ENCODE measurements at regions not wholly inside any gene's neighbourhood (a gene's known extent, or its start where the extent isn't known, plus 50 kb on each side); places are given as distances from the start of the nearest gene placed in this dataset.

DNA sequence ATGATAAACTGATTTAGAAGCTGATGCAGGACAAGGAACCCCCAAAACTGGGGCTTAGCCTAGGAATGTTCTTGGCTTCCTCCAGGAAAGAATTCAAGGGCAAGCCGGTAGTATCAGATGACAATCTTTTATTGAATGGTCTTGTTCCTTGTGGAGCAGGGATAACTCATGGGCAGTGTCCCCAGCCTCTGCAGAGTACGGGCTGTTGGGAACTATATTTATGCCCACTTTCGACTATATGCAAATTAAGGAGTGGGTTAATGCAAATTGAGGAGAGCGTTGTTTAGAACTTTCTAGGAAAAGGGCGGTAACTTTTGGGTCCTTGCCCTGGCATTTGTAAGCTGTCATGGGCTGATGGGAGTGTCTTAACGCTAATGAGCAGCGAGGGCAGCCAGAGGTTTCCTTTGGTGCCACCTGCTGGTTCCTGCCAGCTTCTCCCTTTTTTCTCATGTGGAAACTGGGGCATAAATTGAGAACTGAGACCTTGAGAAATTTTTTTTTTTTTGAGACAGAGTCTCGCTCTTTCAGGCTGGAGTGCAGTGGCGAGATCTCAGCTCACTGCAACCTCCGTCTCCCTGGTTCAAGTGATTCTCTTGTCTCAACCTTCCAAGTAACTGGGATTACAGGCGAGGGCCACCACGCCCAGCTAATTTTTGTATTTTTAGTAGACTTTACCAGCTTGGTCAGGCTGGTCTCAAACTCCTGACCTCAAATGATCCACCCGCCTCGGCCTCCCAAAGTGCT, 79.4 kb upstream of the ABCC4 start:
- H3K27ac ChIP-seq: no peak overlapping the region
- intact Hi-C loops (cut with DNase I): no loop called here
- ATAC-seq (peak; percentile 91 to 97 (median 92)), DNase-seq (peak; percentile 69 to 79 (median 73))
- H3K27me3 ChIP-seq: no peaks in the 10 kb centered on the region
- no peaks in the 10 kb centered on the region for H3K36me3 ChIP-seq
- WGBS (ENCODE audit: insufficient coverage, low coverage, low lambda C conversion rate, missing lambda C conversion rate): 17% methylated on average over 14 of the region's 14 CpGs
- peaks cover 0 to 11% (median 2%) of the 10 kb centered on the region in 4 donors for H3K4me1 ChIP-seq
- H3K9me3 ChIP-seq: no peaks in the 10 kb centered on the region
- no peak for TF ChIP-seq POLR2A (IDR thresholded peaks at IDR 0.05)
- TF ChIP-seq, protein P1, sequence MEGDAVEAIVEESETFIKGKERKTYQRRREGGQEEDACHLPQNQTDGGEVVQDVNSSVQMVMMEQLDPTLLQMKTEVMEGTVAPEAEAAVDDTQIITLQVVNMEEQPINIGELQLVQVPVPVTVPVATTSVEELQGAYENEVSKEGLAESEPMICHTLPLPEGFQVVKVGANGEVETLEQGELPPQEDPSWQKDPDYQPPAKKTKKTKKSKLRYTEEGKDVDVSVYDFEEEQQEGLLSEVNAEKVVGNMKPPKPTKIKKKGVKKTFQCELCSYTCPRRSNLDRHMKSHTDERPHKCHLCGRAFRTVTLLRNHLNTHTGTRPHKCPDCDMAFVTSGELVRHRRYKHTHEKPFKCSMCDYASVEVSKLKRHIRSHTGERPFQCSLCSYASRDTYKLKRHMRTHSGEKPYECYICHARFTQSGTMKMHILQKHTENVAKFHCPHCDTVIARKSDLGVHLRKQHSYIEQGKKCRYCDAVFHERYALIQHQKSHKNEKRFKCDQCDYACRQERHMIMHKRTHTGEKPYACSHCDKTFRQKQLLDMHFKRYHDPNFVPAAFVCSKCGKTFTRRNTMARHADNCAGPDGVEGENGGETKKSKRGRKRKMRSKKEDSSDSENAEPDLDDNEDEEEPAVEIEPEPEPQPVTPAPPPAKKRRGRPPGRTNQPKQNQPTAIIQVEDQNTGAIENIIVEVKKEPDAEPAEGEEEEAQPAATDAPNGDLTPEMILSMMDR (IDR thresholded peaks at IDR 0.05): peak; percentile 79 to 88 (median 83)
- H3K4me3 ChIP-seq: no peak overlapping the region

DNA sequence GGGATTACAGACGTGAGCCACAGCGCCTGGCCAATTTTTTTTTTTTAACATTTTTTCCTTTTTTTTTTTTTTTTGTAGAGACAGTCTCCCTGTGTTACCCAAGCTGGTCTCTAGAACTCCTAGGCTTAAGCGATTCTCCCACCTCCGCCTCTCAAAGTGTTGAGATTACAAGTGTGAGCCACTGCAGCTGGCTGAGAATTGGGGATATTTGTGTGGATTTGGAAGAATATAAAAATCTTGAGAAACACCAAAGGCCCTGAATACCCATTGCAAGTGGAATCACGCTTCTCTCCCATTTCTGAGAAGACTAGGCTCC, 79.9 kb upstream of the ABCC4 start:
- intact Hi-C loops (cut with DNase I): no loop called here
- Histone ChIP-seq H3K4me1 (peaks cover 0 to 11% (median 2%) of the 10 kb centered on the region in 4 donors), H3K36me3 (no peaks in the 10 kb centered on the region), H3K4me3 (no peak overlapping the region), H3K27me3 (no peaks in the 10 kb centered on the region), H3K27ac (no peak overlapping the region), H3K9me3 (no peaks in the 10 kb centered on the region)
- DNase-seq (no peak), ATAC-seq (no peak)
- 36% methylated on average over 5 of the region's 5 CpGs for WGBS (ENCODE audit: insufficient coverage, low coverage, low lambda C conversion rate, missing lambda C conversion rate)
- no peak for TF ChIP-seq POLR2A (IDR thresholded peaks at IDR 0.05)
- TF ChIP-seq, protein P1 (IDR thresholded peaks at IDR 0.05): no peak

DNA sequence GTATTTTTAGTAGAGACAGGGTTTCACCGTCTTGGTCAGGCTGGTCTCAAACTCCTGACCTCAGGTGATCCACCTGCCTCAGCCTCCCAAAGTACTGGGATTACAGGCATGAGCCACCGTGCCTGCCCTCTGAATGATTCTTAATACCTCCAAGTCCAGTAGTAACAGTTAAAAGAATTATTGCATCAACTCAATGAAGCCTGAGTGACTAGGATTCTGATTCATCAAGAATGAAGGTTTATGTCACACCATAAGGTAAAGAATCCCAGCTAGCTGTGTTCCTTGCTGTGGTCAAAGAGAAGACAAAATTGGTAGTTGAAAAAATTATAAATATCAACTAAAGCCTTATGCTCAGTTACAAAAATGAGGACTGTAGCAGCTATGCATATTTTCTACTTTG, 81.2 kb upstream of the ABCC4 start:
- TF ChIP-seq, protein P1 (IDR thresholded peaks at IDR 0.05): no peak
- TF ChIP-seq POLR2A (IDR thresholded peaks at IDR 0.05): no peak
- 79% methylated on average over 2 of the region's 2 CpGs for WGBS (ENCODE audit: insufficient coverage, low coverage, low lambda C conversion rate, missing lambda C conversion rate)
- H3K27me3 ChIP-seq: no peaks in the 10 kb centered on the region
- no peak overlapping the region for H3K27ac ChIP-seq
- ATAC-seq: no peak
- intact Hi-C loops (cut with DNase I): no loop called here
- H3K9me3 ChIP-seq: no peaks in the 10 kb centered on the region
- no peaks in the 10 kb centered on the region for H3K36me3 ChIP-seq
- no peak overlapping the region for H3K4me3 ChIP-seq
- peaks cover 0 to 11% (median 2%) of the 10 kb centered on the region in 4 donors for H3K4me1 ChIP-seq
- DNase-seq: no peak

DNA sequence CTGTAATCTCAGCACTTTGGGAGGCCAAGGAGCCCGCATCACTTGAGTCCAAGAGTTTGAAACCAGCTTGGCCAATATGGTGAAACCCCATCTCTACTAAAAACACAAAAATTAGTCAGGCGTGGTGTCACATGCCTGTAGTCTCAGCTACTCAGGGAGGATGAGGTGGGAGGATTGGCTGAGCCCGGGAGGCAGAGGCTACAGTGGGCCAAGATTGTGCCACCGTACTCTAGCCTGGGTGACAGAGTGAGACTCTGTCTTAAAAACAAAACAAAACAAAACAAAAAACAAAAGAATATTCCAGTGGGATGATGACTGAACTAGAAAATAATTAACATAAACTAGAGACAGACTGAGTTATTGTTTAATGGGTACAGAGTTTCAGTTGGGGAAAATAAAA, 81.7 kb upstream of the ABCC4 start:
- 76% methylated on average over 4 of the region's 4 CpGs for WGBS (ENCODE audit: insufficient coverage, low coverage, low lambda C conversion rate, missing lambda C conversion rate)
- intact Hi-C loops (cut with DNase I): no loop called here
- Histone ChIP-seq H3K36me3 (no peaks in the 10 kb centered on the region), H3K9me3 (no peaks in the 10 kb centered on the region), H3K4me1 (peaks cover 0 to 11% (median 2%) of the 10 kb centered on the region in 4 donors), H3K27ac (no peak overlapping the region), H3K27me3 (no peaks in the 10 kb centered on the region), H3K4me3 (no peak overlapping the region)
- ATAC-seq (no peak), DNase-seq (no peak)
- no peak for TF ChIP-seq POLR2A (IDR thresholded peaks at IDR 0.05)
- TF ChIP-seq, protein P1 (IDR thresholded peaks at IDR 0.05): no peak

All from right lobe of liver (tissue), 6 donors.